Peyer's patch (tissue), 4 donors: ENCODE measurements at regions not wholly inside any gene's neighbourhood (a gene's known extent, or its start where the extent isn't known, plus 50 kb on each side); places are given as distances from the start of the nearest gene placed in this dataset.

Experiments used
- DNase-seq, 3 donors: peaks; one replicate each; pipeline ENCODE4 v3.0.0-alpha.2; 2017 to 2019
- H3K27ac ChIP-seq, 4 donors: fragments of 200-600 bp; sonication (generic); one replicate each; pipeline ENCODE4 v1.5.1; 2016 to 2019
- H3K27me3 ChIP-seq, 2 donors: fragments of 200-600 bp; sonication (generic); one replicate each; pipeline ENCODE4 v1.5.1; 2019
- H3K36me3 ChIP-seq, 3 donors: fragments of 200-600 bp; sonication (generic); one replicate each; pipeline ENCODE4 v1.5.1; 2016 to 2019
- H3K4me1 ChIP-seq, 4 donors: fragments of 200-600 bp; sonication (generic); one replicate each; pipeline ENCODE4 v1.5.1; 2016 to 2019
- H3K4me3 ChIP-seq, 4 donors: fragments of 200-600 bp; sonication (generic); 1 replicate in 3 of 4; 2 replicates in 1 of 4; pipeline ENCODE4 v1.5.1; 2016 to 2019; ENCODE audit warnings: mild to moderate bottlenecking in 1 of 4
- H3K9me3 ChIP-seq, 4 donors: fragments of 200-600 bp; sonication (generic); one replicate each; pipeline ENCODE4 v1.5.1; 2016 to 2019; ENCODE audit warnings: mild to moderate bottlenecking in 1 of 4
- CTCF ChIP-seq, 6 experiments: fragments of 450-650 bp in 4 of 6; fragments of 200-600 bp in 2 of 6; sonication (generic) in 1 of 6; IDR thresholded peaks; one replicate each; pipeline ENCODE4 v1.5.1; 2017 to 2019; ENCODE audit warnings: antibody characterized with exemption in 6 of 6, mild to moderate bottlenecking in 3 of 6, moderate library complexity in 1 of 6
- POLR2A ChIP-seq, 2 donors: fragments of 450-650 bp; IDR thresholded peaks; one replicate each; pipeline ENCODE4 v1.5.1; 2017; ENCODE audit warnings: antibody characterized with exemption in 2 of 2, mild to moderate bottlenecking in 2 of 2, moderate library complexity in 2 of 2

- no peaks in the 10 kb centered on the region for H3K36me3 ChIP-seq
- no peaks in the 10 kb centered on the region for H3K27me3 ChIP-seq
- no peaks in the 10 kb centered on the region for H3K4me1 ChIP-seq
- no peak overlapping the region for H3K27ac ChIP-seq
- TF ChIP-seq POLR2A (IDR thresholded peaks at IDR 0.05) (no peak), CTCF (IDR thresholded peaks at IDR 0.05) (no peak)
- H3K9me3 ChIP-seq, result no peaks in the 10 kb centered on the region
- H3K4me3 ChIP-seq, result no peak overlapping the region
- DNase-seq, result no peak
Observed at GRCh38 chr2:513981-514706, 163.1 kb downstream of the TMEM18 start.

GRCh38 chr2:510839-511238 lies 166.4 kb downstream of the TMEM18 start:
- DNase-seq, result no peak
- no peaks in the 10 kb centered on the region for H3K4me1 ChIP-seq
- no peaks in the 10 kb centered on the region for H3K27me3 ChIP-seq
- no peak for TF ChIP-seq CTCF (IDR thresholded peaks at IDR 0.05)
- no peak for TF ChIP-seq POLR2A (IDR thresholded peaks at IDR 0.05)
- H3K4me3 ChIP-seq, result no peak overlapping the region
- no peak overlapping the region for H3K27ac ChIP-seq
- no peaks in the 10 kb centered on the region for H3K36me3 ChIP-seq
- no peaks in the 10 kb centered on the region for H3K9me3 ChIP-seq

- no peak overlapping the region for H3K4me3 ChIP-seq
- H3K9me3 ChIP-seq, result no peaks in the 10 kb centered on the region
- H3K4me1 ChIP-seq, result no peaks in the 10 kb centered on the region
- H3K27me3 ChIP-seq, result no peaks in the 10 kb centered on the region
- no peak for DNase-seq
- no peaks in the 10 kb centered on the region for H3K36me3 ChIP-seq
- H3K27ac ChIP-seq, result no peak overlapping the region
- TF ChIP-seq POLR2A (IDR thresholded peaks at IDR 0.05) (no peak), CTCF (IDR thresholded peaks at IDR 0.05) (no peak)
Observed at GRCh38 chr2:509888-510287, 167.3 kb downstream of the TMEM18 start.

- Histone ChIP-seq H3K27me3 (no peaks in the 10 kb centered on the region), H3K4me1 (no peaks in the 10 kb centered on the region), H3K27ac (no peak overlapping the region), H3K9me3 (no peaks in the 10 kb centered on the region), H3K4me3 (no peak overlapping the region), H3K36me3 (no peaks in the 10 kb centered on the region)
- no peak for DNase-seq
- TF ChIP-seq POLR2A (IDR thresholded peaks at IDR 0.05) (no peak), CTCF (IDR thresholded peaks at IDR 0.05) (no peak)
Observed at GRCh38 chr2:508121-508520, 169.1 kb downstream of the TMEM18 start.

- H3K36me3 ChIP-seq, result no peaks in the 10 kb centered on the region
- no peaks in the 10 kb centered on the region for H3K9me3 ChIP-seq
- no peaks in the 10 kb centered on the region for H3K27me3 ChIP-seq
- no peaks in the 10 kb centered on the region for H3K4me1 ChIP-seq
- no peak for DNase-seq
- no peak overlapping the region for H3K27ac ChIP-seq
- TF ChIP-seq POLR2A (IDR thresholded peaks at IDR 0.05) (no peak), CTCF (IDR thresholded peaks at IDR 0.05) (no peak)
- H3K4me3 ChIP-seq, result no peak overlapping the region
Observed at GRCh38 chr2:506866-507265, 170.3 kb downstream of the TMEM18 start.

GRCh38 chr2:506451-506850 lies 170.8 kb downstream of the TMEM18 start:
- Histone ChIP-seq H3K9me3 (no peaks in the 10 kb centered on the region), H3K27ac (no peak overlapping the region), H3K4me3 (no peak overlapping the region), H3K4me1 (no peaks in the 10 kb centered on the region), H3K36me3 (no peaks in the 10 kb centered on the region), H3K27me3 (no peaks in the 10 kb centered on the region)
- no peak for TF ChIP-seq CTCF (IDR thresholded peaks at IDR 0.05)
- no peak for TF ChIP-seq POLR2A (IDR thresholded peaks at IDR 0.05)
- no peak for DNase-seq
